Natural killer cell (primary cell): ENCODE measurements at regions not wholly inside any gene's neighbourhood (a gene's known extent, or its start where the extent isn't known, plus 50 kb on each side); places are given as distances from the start of the nearest gene placed in this dataset.

Experiments
- ATAC-seq, 3 donors: fragments of 150-1000 bp in 2 of 3; fragments of 200-7000 bp in 1 of 3; cut with Tn5 transposase; 1 replicate in 1 of 3; 2 replicates in 2 of 3; pipeline ENCODE4 v1.10.0; 2021; ENCODE audit warnings: mild to moderate bottlenecking in 2 of 3, moderate library complexity in 2 of 3
- DNase-seq, 2 donors: peaks; one replicate each; pipeline versions ENCODE4 v3.0.0 to v3.0.0-alpha.2; 2013 to 2021; ENCODE audit warnings: mixed read lengths in 1 of 2
- H3K27ac ChIP-seq: one replicate; pipeline ENCODE4 v1.5.1; 2013; ENCODE audit warnings: mild to moderate bottlenecking, low read length
- H3K27me3 ChIP-seq: one replicate; pipeline ENCODE4 v1.6.1; 2013; ENCODE audit warnings: low read length; ENCODE audit not compliant: control insufficient read depth, insufficient read depth
- H3K36me3 ChIP-seq: one replicate; pipeline ENCODE4 v1.6.1; 2013; ENCODE audit warnings: low read length; ENCODE audit not compliant: control insufficient read depth, insufficient read depth
- H3K4me1 ChIP-seq: one replicate; pipeline ENCODE4 v1.6.1; 2013; ENCODE audit warnings: low read length; ENCODE audit not compliant: control insufficient read depth, insufficient read depth
- H3K4me3 ChIP-seq: one replicate; pipeline ENCODE4 v1.5.1; 2013; ENCODE audit warnings: low read length
- H3K9me3 ChIP-seq: one replicate; pipeline ENCODE4 v1.6.1; 2013; ENCODE audit warnings: low read length; ENCODE audit not compliant: control insufficient read depth, insufficient read depth
- H3K27ac Mint-ChIP-seq, 2 donors: one replicate each; pipeline ENCODE4 v1.8.0; 2022; ENCODE audit warnings: mild to moderate bottlenecking in 2 of 2, mixed read lengths in 2 of 2, moderate library complexity in 1 of 2
- H3K27me3 Mint-ChIP-seq, 2 donors: one replicate each; pipeline ENCODE4 v1.8.0; 2022; ENCODE audit warnings: low read depth in 2 of 2, mixed read lengths in 2 of 2
- H3K36me3 Mint-ChIP-seq: one replicate; pipeline ENCODE4 v1.8.0; 2022; ENCODE audit warnings: mixed read lengths
- H3K4me1 Mint-ChIP-seq, 2 donors: one replicate each; pipeline ENCODE4 v1.8.0; 2022; ENCODE audit warnings: mixed read lengths in 2 of 2
- H3K4me3 Mint-ChIP-seq: one replicate; pipeline ENCODE4 v1.8.0; 2022; ENCODE audit warnings: mild to moderate bottlenecking, moderate library complexity, mixed read lengths
- H3K9me3 Mint-ChIP-seq, 2 donors: one replicate each; pipeline ENCODE4 v1.8.0; 2022; ENCODE audit warnings: mixed read lengths in 2 of 2
- CTCF ChIP-seq: fragments of 200-600 bp; IDR thresholded peaks from one replicate; pipeline ENCODE4 v1.8.0; 2022; ENCODE audit warnings: antibody characterized with exemption
- WGBS: methylation state at CpG from one replicate; pipeline ENCODE4 v1.1.7; 2013; ENCODE audit warnings: missing lambda C conversion rate; ENCODE audit not compliant: insufficient coverage; 5-methylcytosine and 5-hydroxymethylcytosine counted together
- intact Hi-C: fragments of 100-400 bp; cut with micrococcal nuclease; formaldehyde crosslinking; loops from one replicate; pipeline ENCODE4 v1.14.2; 2022

GRCh38 chr9:108360304-108360703 lies 495.5 kb downstream of the ACTL7B start:
- no peaks in the 10 kb centered on the region for H3K4me1 Mint-ChIP-seq
- no peak for DNase-seq
- H3K27ac Mint-ChIP-seq, result no peak overlapping the region
- Histone ChIP-seq H3K4me3 (no peak overlapping the region), H3K27ac (no peak overlapping the region), H3K36me3 (no peaks in the 10 kb centered on the region), H3K27me3 (no peaks in the 10 kb centered on the region), H3K4me1 (no peaks in the 10 kb centered on the region), H3K9me3 (no peaks in the 10 kb centered on the region)
- no peaks in the 10 kb centered on the region for H3K36me3 Mint-ChIP-seq
- intact Hi-C loops, result no loop called here
- no peak for ATAC-seq
- no peak overlapping the region for H3K4me3 Mint-ChIP-seq
- no peaks in the 10 kb centered on the region for H3K27me3 Mint-ChIP-seq
- WGBS, result 98% methylated on average over 2 of the region's 3 CpGs
- no peak for TF ChIP-seq CTCF
- H3K9me3 Mint-ChIP-seq, result peaks cover 3 to 5% of the 10 kb centered on the region in 2 donors

- Histone ChIP-seq H3K4me3 (no peak overlapping the region), H3K4me1 (no peaks in the 10 kb centered on the region), H3K27me3 (no peaks in the 10 kb centered on the region), H3K27ac (no peak overlapping the region), H3K36me3 (no peaks in the 10 kb centered on the region), H3K9me3 (no peaks in the 10 kb centered on the region)
- no peak for TF ChIP-seq CTCF
- DNase-seq, result no peak
- no peak overlapping the region for H3K27ac Mint-ChIP-seq
- no peaks in the 10 kb centered on the region for H3K27me3 Mint-ChIP-seq
- intact Hi-C loops, result no loop called here
- WGBS, result 83% methylated on average over 2 of the region's 2 CpGs
- H3K4me1 Mint-ChIP-seq, result no peaks in the 10 kb centered on the region
- no peaks in the 10 kb centered on the region for H3K36me3 Mint-ChIP-seq
- no peak for ATAC-seq
- peaks cover 0 to 5% of the 10 kb centered on the region in 2 donors for H3K9me3 Mint-ChIP-seq
- no peak overlapping the region for H3K4me3 Mint-ChIP-seq
Measured at GRCh38 chr9:108356806-108357205, 499.0 kb downstream of the ACTL7B start.

- Mint-ChIP-seq H3K27ac (no peak overlapping the region), H3K4me1 (no peaks in the 10 kb centered on the region), H3K9me3 (peaks cover 0 to 3% of the 10 kb centered on the region in 2 donors), H3K36me3 (no peaks in the 10 kb centered on the region), H3K27me3 (no peaks in the 10 kb centered on the region), H3K4me3 (no peak overlapping the region)
- H3K4me1 ChIP-seq, result no peaks in the 10 kb centered on the region
- no peak overlapping the region for H3K27ac ChIP-seq
- no peaks in the 10 kb centered on the region for H3K9me3 ChIP-seq
- ATAC-seq, result no peak
- no peak for TF ChIP-seq CTCF
- 81% methylated on average over 5 of the region's 5 CpGs for WGBS
- no peak overlapping the region for H3K4me3 ChIP-seq
- no peaks in the 10 kb centered on the region for H3K27me3 ChIP-seq
- intact Hi-C loops, result no loop called here
- no peaks in the 10 kb centered on the region for H3K36me3 ChIP-seq
- no peak for DNase-seq
Measured at GRCh38 chr9:108351571-108351970, 504.2 kb downstream of the ACTL7B start.

- no peak for ATAC-seq
Measured at GRCh38 chr9:108347463-108348188, 508.2 kb downstream of the ACTL7B start.

More at GRCh38 chr9:108347463-108348188, 508.2 kb downstream of the ACTL7B start:
- Histone ChIP-seq H3K36me3 (no peaks in the 10 kb centered on the region), H3K4me3 (no peak overlapping the region), H3K4me1 (no peaks in the 10 kb centered on the region), H3K9me3 (no peaks in the 10 kb centered on the region), H3K27me3 (no peaks in the 10 kb centered on the region), H3K27ac (no peak overlapping the region)
- intact Hi-C loops, result no loop called here
- WGBS, result 86% methylated on average over 5 of the region's 9 CpGs
- Mint-ChIP-seq H3K9me3 (peaks cover 0 to 2% of the 10 kb centered on the region in 2 donors), H3K4me1 (no peaks in the 10 kb centered on the region), H3K36me3 (no peaks in the 10 kb centered on the region), H3K27me3 (no peaks in the 10 kb centered on the region), H3K4me3 (no peak overlapping the region), H3K27ac (no peak overlapping the region)
- DNase-seq, result no peak
- TF ChIP-seq CTCF, result no peak
